ENCODE measurements at regions not wholly inside any gene's neighbourhood (a gene's known extent, or its start where the extent isn't known, plus 50 kb on each side); places are given as distances from the start of the nearest gene placed in this dataset.

GRCh38 chr4:91812319-91812718 lies 491.4 kb upstream of the GRID2 start:
- H3K79me2 ChIP-seq (ENCODE audit: control insufficient read depth, insufficient read depth, low read length) = no peaks in the 10 kb centered on the region
- H3K27me3 ChIP-seq (ENCODE audit: control insufficient read depth, extremely low read depth, insufficient read depth, low read length) = no peaks in the 10 kb centered on the region
- H3K4me3 ChIP-seq (ENCODE audit: control insufficient read depth in 2 of 3, extremely low read depth in 1 of 3, insufficient read depth in 2 of 3, low read depth in 1 of 3, low read length in 3 of 3) = no peak overlapping the region
- FAIRE-seq = no peak
- H3K27ac ChIP-seq (ENCODE audit: control insufficient read depth, insufficient read depth, low read length) = no peak overlapping the region
- H4K20me1 ChIP-seq (ENCODE audit: control insufficient read depth, extremely low read depth, insufficient read depth, low read length) = no peaks in the 10 kb centered on the region
- no peak overlapping the region for H3K9ac ChIP-seq (ENCODE audit: control insufficient read depth, extremely low read depth, insufficient read depth, low read length)
- TF ChIP-seq CTCF (optimal IDR thresholded peaks at IDR 0.05 in 1 of 3, IDR thresholded peaks at IDR 0.05 in 1 of 3, conservative IDR thresholded peaks at IDR 0.05 in 1 of 3; ENCODE audit: extremely low read depth in 1 of 3, insufficient read depth in 2 of 3, low read length in 3 of 3) (no peak), EZH2 (IDR thresholded peaks at IDR 0.05; ENCODE audit: low read length) (no peak)
- no peaks in the 10 kb centered on the region for H3K9me1 ChIP-seq (ENCODE audit: control insufficient read depth, extremely low read depth, insufficient read depth, low read length)
- dilution Hi-C loops (cut with MboI; ENCODE audit: extremely low pct_ligation_motif_present, low sequenced_read_pairs) = no loop called here
- H2AFZ ChIP-seq (ENCODE audit: control insufficient read depth, low read length) = no peak overlapping the region
- no peak for DNase-seq (ENCODE audit: low read depth, low spot score)
- H3K9me3 ChIP-seq (ENCODE audit: control insufficient read depth, low read depth, low read length) = no peaks in the 10 kb centered on the region
- H3K4me1 ChIP-seq (ENCODE audit: control insufficient read depth, extremely low read depth, insufficient read depth, low read length) = no peaks in the 10 kb centered on the region
- no peaks in the 10 kb centered on the region for H3K36me3 ChIP-seq (ENCODE audit: control insufficient read depth in 2 of 2, extremely low read depth in 1 of 2, insufficient read depth in 2 of 2, low read length in 2 of 2)
- H3K4me2 ChIP-seq (ENCODE audit: control insufficient read depth, extremely low read depth, insufficient read depth, low read depth, low read length) = no peak overlapping the region

GRCh38 chr4:91824773-91825172 lies 479.0 kb upstream of the GRID2 start:
- Histone ChIP-seq H2AFZ (ENCODE audit: control insufficient read depth, low read length) (no peak overlapping the region), H3K4me2 (ENCODE audit: control insufficient read depth, extremely low read depth, insufficient read depth, low read depth, low read length) (no peak overlapping the region), H3K9me1 (ENCODE audit: control insufficient read depth, extremely low read depth, insufficient read depth, low read length) (no peaks in the 10 kb centered on the region), H3K79me2 (ENCODE audit: control insufficient read depth, insufficient read depth, low read length) (no peaks in the 10 kb centered on the region), H3K4me1 (ENCODE audit: control insufficient read depth, extremely low read depth, insufficient read depth, low read length) (peaks cover 4% of the 10 kb centered on the region), H3K27ac (ENCODE audit: control insufficient read depth, insufficient read depth, low read length) (no peak overlapping the region), H3K9ac (ENCODE audit: control insufficient read depth, extremely low read depth, insufficient read depth, low read length) (no peak overlapping the region), H4K20me1 (ENCODE audit: control insufficient read depth, extremely low read depth, insufficient read depth, low read length) (no peaks in the 10 kb centered on the region), H3K9me3 (ENCODE audit: control insufficient read depth, low read depth, low read length) (no peaks in the 10 kb centered on the region), H3K36me3 (ENCODE audit: control insufficient read depth in 2 of 2, extremely low read depth in 1 of 2, insufficient read depth in 2 of 2, low read length in 2 of 2) (no peaks in the 10 kb centered on the region), H3K4me3 (ENCODE audit: control insufficient read depth in 2 of 3, extremely low read depth in 1 of 3, insufficient read depth in 2 of 3, low read depth in 1 of 3, low read length in 3 of 3) (no peak overlapping the region), H3K27me3 (ENCODE audit: control insufficient read depth, extremely low read depth, insufficient read depth, low read length) (no peaks in the 10 kb centered on the region)
- DNase-seq (ENCODE audit: low read depth, low spot score) = no peak
- dilution Hi-C loops (cut with MboI; ENCODE audit: extremely low pct_ligation_motif_present, low sequenced_read_pairs) = no loop called here
- no peak for FAIRE-seq
- TF ChIP-seq CTCF (optimal IDR thresholded peaks at IDR 0.05 in 1 of 3, IDR thresholded peaks at IDR 0.05 in 1 of 3, conservative IDR thresholded peaks at IDR 0.05 in 1 of 3; ENCODE audit: extremely low read depth in 1 of 3, insufficient read depth in 2 of 3, low read length in 3 of 3) (no peak), EZH2 (IDR thresholded peaks at IDR 0.05; ENCODE audit: low read length) (no peak)
